ENCODE measurements at regions not wholly inside any gene's neighbourhood (a gene's known extent, or its start where the extent isn't known, plus 50 kb on each side); places are given as distances from the start of the nearest gene placed in this dataset.

GRCh38 chr18:59839246-59839645 lies 60.5 kb upstream of the PMAIP1 start:
- Histone ChIP-seq H3K27ac (ENCODE audit: control insufficient read depth, insufficient read depth) (no peak overlapping the region), H3K4me1 (ENCODE audit: control insufficient read depth, insufficient read depth, low read length) (peaks cover 24% of the 10 kb centered on the region), H3K4me3 (no peak overlapping the region), H3K27me3 (replicated peaks in 1 of 2; ENCODE audit: control insufficient read depth in 2 of 2, insufficient read depth in 2 of 2, low read length in 1 of 2) (no peaks in the 10 kb centered on the region), H2AFZ (ENCODE audit: control insufficient read depth, low read depth, low read length) (no peak overlapping the region), H3K9me3 (replicated peaks; ENCODE audit: control insufficient read depth, insufficient read depth, low read length) (no peaks in the 10 kb centered on the region), H3K9ac (ENCODE audit: control insufficient read depth, insufficient read depth, low read length) (no peak overlapping the region), H3K36me3 (ENCODE audit: control insufficient read depth in 2 of 2, insufficient read depth in 2 of 2, low read length in 1 of 2) (no peaks in the 10 kb centered on the region), H3K4me2 (ENCODE audit: control insufficient read depth, insufficient read depth) (no peak overlapping the region), H3K79me2 (ENCODE audit: control insufficient read depth, insufficient read depth, low read length) (no peaks in the 10 kb centered on the region), H4K20me1 (ENCODE audit: control insufficient read depth, insufficient read depth) (no peaks in the 10 kb centered on the region)
- no peak for DNase-seq (ENCODE audit: low read depth, low spot score)
- FAIRE-seq: no peak
- no peak for ATAC-seq
- no TSS peak for BruUV-seq (replicated peaks)
- in situ Hi-C loops (cut with MboI) (loop anchor here (10.0 kb wide), 2 partner anchors 126 to 716 kb away; no protein-coding TSS in a partner anchor), intact Hi-C loops (cut with micrococcal nuclease; ENCODE audit: unreplicated experiment) (loop anchor here (5.0 to 10.0 kb wide), 4 partner anchors 316 to 708 kb away; no protein-coding TSS in a partner anchor)
- ChIA-PET SMC1A (ENCODE audit: uncharacterized antibody, unreplicated experiment) (interaction anchor here (0.5 to 9.7 kb wide), 17 partner anchors 9 to 533 kb away, joined by 3 to 118 read pairs (median 11); partner anchors contain the start of gene PMAIP1), CTCF (interaction anchor here (0.5 to 8.1 kb wide), 15 partner anchors 16 to 1285 kb away, joined by 3 to 235 read pairs (median 4); no protein-coding TSS in a partner anchor), RAD21 (ENCODE audit: unreplicated experiment) (interaction anchor here (1.0 to 9.1 kb wide), 9 partner anchors 8 to 155 kb away, joined by 3 to 85 read pairs (median 10); partner anchors contain the start of gene PMAIP1), POLR2A (interaction anchor here (1.7 kb wide), 1 partner anchor 61 kb away, joined by 11 read pairs; the partner anchor contains the start of gene PMAIP1)
- TF ChIP-seq ZBED1 (IDR thresholded peaks at IDR 0.05; ENCODE audit: borderline replicate concordance): no peak
- TF ChIP-seq EP300 (IDR thresholded peaks at IDR 0.05; ENCODE audit: borderline replicate concordance in 1 of 2, control insufficient read depth in 1 of 2, low read depth in 2 of 2, low read length in 2 of 2): no peak
- TF ChIP-seq CREB1 (IDR thresholded peaks at IDR 0.05; ENCODE audit: low read depth): no peak
- TF ChIP-seq MTA2 (IDR thresholded peaks at IDR 0.05; ENCODE audit: low read depth): no peak
- TF ChIP-seq SMC3 (IDR thresholded peaks at IDR 0.05; ENCODE audit: borderline replicate concordance, low read length): no peak
- TF ChIP-seq, protein P1, sequence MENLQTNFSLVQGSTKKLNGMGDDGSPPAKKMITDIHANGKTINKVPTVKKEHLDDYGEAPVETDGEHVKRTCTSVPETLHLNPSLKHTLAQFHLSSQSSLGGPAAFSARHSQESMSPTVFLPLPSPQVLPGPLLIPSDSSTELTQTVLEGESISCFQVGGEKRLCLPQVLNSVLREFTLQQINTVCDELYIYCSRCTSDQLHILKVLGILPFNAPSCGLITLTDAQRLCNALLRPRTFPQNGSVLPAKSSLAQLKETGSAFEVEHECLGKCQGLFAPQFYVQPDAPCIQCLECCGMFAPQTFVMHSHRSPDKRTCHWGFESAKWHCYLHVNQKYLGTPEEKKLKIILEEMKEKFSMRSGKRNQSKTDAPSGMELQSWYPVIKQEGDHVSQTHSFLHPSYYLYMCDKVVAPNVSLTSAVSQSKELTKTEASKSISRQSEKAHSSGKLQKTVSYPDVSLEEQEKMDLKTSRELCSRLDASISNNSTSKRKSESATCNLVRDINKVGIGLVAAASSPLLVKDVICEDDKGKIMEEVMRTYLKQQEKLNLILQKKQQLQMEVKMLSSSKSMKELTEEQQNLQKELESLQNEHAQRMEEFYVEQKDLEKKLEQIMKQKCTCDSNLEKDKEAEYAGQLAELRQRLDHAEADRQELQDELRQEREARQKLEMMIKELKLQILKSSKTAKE (IDR thresholded peaks at IDR 0.05; ENCODE audit: low read depth, poor library complexity, severe bottlenecking): no peak
- TF ChIP-seq GABPA (IDR thresholded peaks at IDR 0.05; ENCODE audit: low read depth): no peak
- no peak for TF ChIP-seq WRNIP1 (IDR thresholded peaks at IDR 0.05; ENCODE audit: borderline replicate concordance, low read depth, low read length)
- TF ChIP-seq PAX8 (IDR thresholded peaks at IDR 0.05): no peak
- no peak for TF ChIP-seq RB1 (IDR thresholded peaks at IDR 0.05; ENCODE audit: borderline replicate concordance)
- TF ChIP-seq NR2C2 (IDR thresholded peaks at IDR 0.05; ENCODE audit: borderline replicate concordance, control insufficient read depth, insufficient read length, low read depth): no peak
- TF ChIP-seq PAX5 (IDR thresholded peaks at IDR 0.05; ENCODE audit: borderline replicate concordance, low read depth, low read length): no peak
- TF ChIP-seq SMAD1 (IDR thresholded peaks at IDR 0.05; ENCODE audit: low read depth, partially characterized antibody): no peak
- 100% methylated on average over 2 of the region's 2 CpGs for WGBS (ENCODE audit: insufficient coverage, insufficient replicate concordance, low lambda C conversion rate, missing lambda C conversion rate)

Measured in GM12878 (cell line).